Activated CD8-positive, alpha-beta T cell treated with anti-CD3 and anti-CD28 coated beads for 36 hours (primary cell): ENCODE measurements at regions not wholly inside any gene's neighbourhood (a gene's known extent, or its start where the extent isn't known, plus 50 kb on each side); places are given as distances from the start of the nearest gene placed in this dataset.

ENCODE experiments used
- ATAC-seq: fragments of 200-7000 bp; cut with Tn5 transposase; one replicate; pipeline ENCODE4 v1.10.0; 2021; ENCODE audit warnings: mild to moderate bottlenecking, moderate library complexity
- CTCF ChIA-PET: fragments of 350-600 bp; sonication (Branson Sonifier 250); formaldehyde crosslinking; loops from one replicate; lab custom pipeline; 2021; ENCODE audit warnings: antibody characterized with exemption; lab: Charles Lee
- POLR2A ChIA-PET: fragments of 350-600 bp; sonication (Branson Sonifier 250); formaldehyde crosslinking; loops from one replicate; lab custom pipeline; 2021; ENCODE audit warnings: antibody characterized with exemption; lab: Charles Lee
- DNase-seq: peaks from one replicate; pipeline ENCODE4 v3.0.0-alpha.2; 2020
- H3K27ac Mint-ChIP-seq: one replicate; pipeline ENCODE4 v1.8.0; 2021; ENCODE audit warnings: mild to moderate bottlenecking, mixed read lengths
- H3K27me3 Mint-ChIP-seq: one replicate; pipeline ENCODE4 v1.8.0; 2021; ENCODE audit warnings: mixed read lengths
- H3K36me3 Mint-ChIP-seq: one replicate; pipeline ENCODE4 v1.8.0; 2021; ENCODE audit warnings: low read depth, mixed read lengths
- H3K4me1 Mint-ChIP-seq: one replicate; pipeline ENCODE4 v1.8.0; 2021; ENCODE audit warnings: low read depth, mixed read lengths
- H3K4me3 Mint-ChIP-seq: one replicate; pipeline ENCODE4 v1.8.0; 2021; ENCODE audit warnings: mild to moderate bottlenecking, moderate library complexity, mixed read lengths
- H3K9me3 Mint-ChIP-seq: one replicate; pipeline ENCODE4 v1.8.0; 2021; ENCODE audit warnings: mixed read lengths
- CTCF ChIP-seq: fragments of 200-600 bp; IDR thresholded peaks from one replicate; pipeline ENCODE4 v1.8.0; 2022; ENCODE audit warnings: antibody characterized with exemption, mild to moderate bottlenecking
- intact Hi-C: fragments of 100-400 bp; cut with micrococcal nuclease; formaldehyde crosslinking; loops from one replicate; pipeline ENCODE4 v1.10.0; 2022

- POLR2A ChIA-PET, result no interaction called here
- Mint-ChIP-seq H3K9me3 (no peaks in the 10 kb centered on the region), H3K27ac (no peak overlapping the region), H3K4me3 (no peak overlapping the region), H3K36me3 (no peaks in the 10 kb centered on the region), H3K4me1 (no peaks in the 10 kb centered on the region), H3K27me3 (peaks cover 8% of the 10 kb centered on the region)
- ATAC-seq (no peak), DNase-seq (no peak)
- no peak for TF ChIP-seq CTCF
- CTCF ChIA-PET, result no interaction called here
- intact Hi-C loops, result no loop called here
Observed at GRCh38 chr3:104606812-104607211, 759.9 kb upstream of the ALCAM start.

- Mint-ChIP-seq H3K27me3 (peaks cover 5% of the 10 kb centered on the region), H3K4me3 (no peak overlapping the region), H3K4me1 (no peaks in the 10 kb centered on the region), H3K36me3 (no peaks in the 10 kb centered on the region), H3K9me3 (no peaks in the 10 kb centered on the region), H3K27ac (no peak overlapping the region)
- ATAC-seq (no peak), DNase-seq (no peak)
- ChIA-PET CTCF (no interaction called here), POLR2A (no interaction called here)
- intact Hi-C loops, result no loop called here
- TF ChIP-seq CTCF, result no peak
Observed at GRCh38 chr3:104610730-104611652, 755.7 kb upstream of the ALCAM start.

GRCh38 chr3:104612218-104612617 is 754.5 kb upstream of the ALCAM start:
- POLR2A ChIA-PET, result no interaction called here
- H3K9me3 Mint-ChIP-seq, result no peaks in the 10 kb centered on the region
- DNase-seq (no peak), ATAC-seq (no peak)
- no peak overlapping the region for H3K4me3 Mint-ChIP-seq
- no peak for TF ChIP-seq CTCF
- no peaks in the 10 kb centered on the region for H3K36me3 Mint-ChIP-seq
- intact Hi-C loops, result no loop called here
- no peaks in the 10 kb centered on the region for H3K4me1 Mint-ChIP-seq
- peaks cover 5% of the 10 kb centered on the region for H3K27me3 Mint-ChIP-seq
- H3K27ac Mint-ChIP-seq, result no peak overlapping the region
- CTCF ChIA-PET, result no interaction called here

- Mint-ChIP-seq H3K9me3 (no peaks in the 10 kb centered on the region), H3K27ac (no peak overlapping the region), H3K36me3 (no peaks in the 10 kb centered on the region), H3K4me1 (no peaks in the 10 kb centered on the region), H3K27me3 (no peaks in the 10 kb centered on the region), H3K4me3 (no peak overlapping the region)
- intact Hi-C loops, result no loop called here
- POLR2A ChIA-PET, result interaction anchor here (0.7 kb wide), 1 partner anchor 31 kb away, joined by 3 read pairs; no protein-coding TSS in a partner anchor
- TF ChIP-seq CTCF, result no peak
- no peak for ATAC-seq
- DNase-seq, result no peak
- CTCF ChIA-PET, result no interaction called here
Observed at GRCh38 chr3:104614564-104614963, 752.1 kb upstream of the ALCAM start.

GRCh38 chr3:104628185-104628789 is 738.4 kb upstream of the ALCAM start:
- no peak overlapping the region for H3K4me3 Mint-ChIP-seq
- CTCF ChIA-PET, result no interaction called here
- no peaks in the 10 kb centered on the region for H3K27me3 Mint-ChIP-seq
- ATAC-seq (no peak), DNase-seq (no peak)
- no peaks in the 10 kb centered on the region for H3K36me3 Mint-ChIP-seq
- H3K27ac Mint-ChIP-seq, result no peak overlapping the region
- H3K4me1 Mint-ChIP-seq, result no peaks in the 10 kb centered on the region
- intact Hi-C loops, result no loop called here
- POLR2A ChIA-PET, result no interaction called here
- peak; percentile 42 for TF ChIP-seq CTCF
- H3K9me3 Mint-ChIP-seq, result peaks cover 4% of the 10 kb centered on the region
